Upper lobe of left lung (tissue), 6 donors: ENCODE measurements at regions not wholly inside any gene's neighbourhood (a gene's known extent, or its start where the extent isn't known, plus 50 kb on each side); places are given as distances from the start of the nearest gene placed in this dataset.

ENCODE experiments used
- ATAC-seq, 2 donors: fragments of 200-7000 bp; cut with Tn5 transposase; one replicate each; pipeline ENCODE4 v1.9.1; 2022; ENCODE audit warnings: mild to moderate bottlenecking in 2 of 2, moderate library complexity in 2 of 2; ENCODE audit not compliant: low FRiP score in 2 of 2
- DNase-seq, 2 donors: peaks; one replicate each; pipeline ENCODE4 v3.0.0-alpha.2; 2019 to 2020
- H3K27ac ChIP-seq, 4 donors: fragments of 200-600 bp; sonication (generic); one replicate each; pipeline ENCODE4 v1.5.1; 2016 to 2019
- H3K27me3 ChIP-seq, 4 donors: fragments of 200-600 bp; sonication (generic); one replicate each; pipeline ENCODE4 v1.5.1; 2017 to 2019
- H3K36me3 ChIP-seq, 4 donors: fragments of 200-600 bp; sonication (generic); one replicate each; pipeline ENCODE4 v1.5.1; 2016 to 2019
- H3K4me1 ChIP-seq, 4 donors: fragments of 200-600 bp; sonication (generic); one replicate each; pipeline ENCODE4 v1.5.1; 2018 to 2019
- H3K4me3 ChIP-seq, 4 donors: fragments of 200-600 bp; sonication (generic); one replicate each; pipeline ENCODE4 v1.5.1; 2017 to 2019; ENCODE audit warnings: mild to moderate bottlenecking in 2 of 4, moderate library complexity in 1 of 4
- H3K9me3 ChIP-seq, 4 donors: fragments of 200-600 bp; sonication (generic); one replicate each; pipeline ENCODE4 v1.5.1; 2018 to 2019
- CTCF ChIP-seq, 6 experiments: fragments of 450-650 bp in 4 of 6; fragments of 200-600 bp in 2 of 6; sonication (generic) in 2 of 6; IDR thresholded peaks; one replicate each; pipeline ENCODE4 v1.5.1; 2016 to 2019; ENCODE audit warnings: antibody characterized with exemption in 6 of 6
- EP300 ChIP-seq, 4 donors: sonication (generic); formaldehyde crosslinking; IDR thresholded peaks; one replicate each; pipeline ENCODE4 v1.5.1; 2017; ENCODE audit warnings: antibody characterized with exemption in 4 of 4, control low read depth in 2 of 4
- POLR2A ChIP-seq, 4 donors: fragments of 450-650 bp; IDR thresholded peaks; one replicate each; pipeline ENCODE4 v1.5.1; 2016 to 2017; ENCODE audit warnings: antibody characterized with exemption in 4 of 4, mild to moderate bottlenecking in 2 of 4
- POLR2AphosphoS5 ChIP-seq, 2 donors: sonication (generic); formaldehyde crosslinking; IDR thresholded peaks; one replicate each; pipeline ENCODE4 v1.5.1; 2017; ENCODE audit warnings: antibody characterized with exemption in 2 of 2
- WGBS, 2 donors: methylation state at CpG; one replicate each; pipeline ENCODE4 v1.1.5; 2017 to 2018; 5-methylcytosine and 5-hydroxymethylcytosine counted together
- donor health status: DM: no; HTN: no; CAD: no; lungs with moderate emphysema.
- donor health status: DM: no; HTN: yes; CAD: no; lungs with severe emphysema.

DNA sequence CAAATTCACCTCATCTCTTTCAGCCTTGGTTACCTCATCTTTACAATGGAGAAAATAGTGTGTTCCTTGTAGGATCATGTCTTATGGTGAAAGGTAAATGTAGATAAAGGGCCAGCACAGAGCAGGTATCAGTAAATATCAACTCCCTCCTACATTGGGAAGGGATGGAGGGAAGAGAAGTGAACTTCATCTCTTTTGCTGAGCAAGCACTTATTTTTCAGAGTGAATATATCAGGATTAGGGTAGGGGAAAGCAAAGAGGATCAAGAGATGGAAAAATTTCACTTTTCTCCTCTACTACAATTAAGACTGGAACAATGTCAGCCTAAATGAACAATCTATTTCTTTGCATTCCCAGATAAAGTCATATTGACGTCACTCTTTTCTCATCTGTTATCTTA lies 193.8 kb upstream of the JUN start:
- Histone ChIP-seq H3K27ac (no peak overlapping the region), H3K9me3 (no peaks in the 10 kb centered on the region), H3K4me3 (no peak overlapping the region), H3K4me1 (no peaks in the 10 kb centered on the region), H3K36me3 (no peaks in the 10 kb centered on the region), H3K27me3 (no peaks in the 10 kb centered on the region)
- TF ChIP-seq POLR2AphosphoS5 (IDR thresholded peaks at IDR 0.05) (no peak), EP300 (IDR thresholded peaks at IDR 0.05) (no peak), POLR2A (IDR thresholded peaks at IDR 0.05) (no peak), CTCF (IDR thresholded peaks at IDR 0.05) (no peak)
- ATAC-seq = no peak
- WGBS, 2 donors = 95 to 96% methylated on average over 1 of the region's 1 CpG
- DNase-seq = no peak

GRCh38 chr1:58978096-58978495 lies 194.2 kb upstream of the JUN start:
- no peaks in the 10 kb centered on the region for H3K4me1 ChIP-seq
- no peaks in the 10 kb centered on the region for H3K36me3 ChIP-seq
- ATAC-seq (no peak), DNase-seq (no peak)
- no peaks in the 10 kb centered on the region for H3K27me3 ChIP-seq
- no peaks in the 10 kb centered on the region for H3K9me3 ChIP-seq
- TF ChIP-seq EP300 (IDR thresholded peaks at IDR 0.05) (no peak), POLR2AphosphoS5 (IDR thresholded peaks at IDR 0.05) (no peak), CTCF (IDR thresholded peaks at IDR 0.05) (no peak), POLR2A (IDR thresholded peaks at IDR 0.05) (no peak)
- no peak overlapping the region for H3K27ac ChIP-seq
- WGBS, 2 donors = 84 to 95% methylated on average over 2 of the region's 2 CpGs
- H3K4me3 ChIP-seq = no peak overlapping the region

- Histone ChIP-seq H3K9me3 (no peaks in the 10 kb centered on the region), H3K4me3 (no peak overlapping the region), H3K4me1 (no peaks in the 10 kb centered on the region), H3K27ac (no peak overlapping the region), H3K27me3 (no peaks in the 10 kb centered on the region), H3K36me3 (no peaks in the 10 kb centered on the region)
- no peak for TF ChIP-seq POLR2AphosphoS5 (IDR thresholded peaks at IDR 0.05)
- TF ChIP-seq CTCF (IDR thresholded peaks at IDR 0.05) = no peak
- TF ChIP-seq EP300 (IDR thresholded peaks at IDR 0.05) = no peak
- no peak for TF ChIP-seq POLR2A (IDR thresholded peaks at IDR 0.05)
- DNase-seq (no peak), ATAC-seq (peak in 1 of 2 donors; percentile 64)
- WGBS, 2 donors = 75 to 89% methylated on average over 3 of the region's 3 CpGs
Observed at GRCh38 chr1:58979086-58979485, 195.2 kb upstream of the JUN start.

GRCh38 chr1:58979677-58980076 lies 195.8 kb upstream of the JUN start:
- H3K36me3 ChIP-seq = no peaks in the 10 kb centered on the region
- 94% methylated on average over 3 of the region's 3 CpGs for WGBS, 2 donors
- TF ChIP-seq POLR2A (IDR thresholded peaks at IDR 0.05) (no peak), EP300 (IDR thresholded peaks at IDR 0.05) (no peak), POLR2AphosphoS5 (IDR thresholded peaks at IDR 0.05) (no peak), CTCF (IDR thresholded peaks at IDR 0.05) (no peak)
- no peak for ATAC-seq
- no peak overlapping the region for H3K4me3 ChIP-seq
- no peaks in the 10 kb centered on the region for H3K9me3 ChIP-seq
- H3K4me1 ChIP-seq = no peaks in the 10 kb centered on the region
- H3K27ac ChIP-seq = no peak overlapping the region
- H3K27me3 ChIP-seq = no peaks in the 10 kb centered on the region
- DNase-seq = no peak

GRCh38 chr1:58981392-58981791 lies 197.5 kb upstream of the JUN start:
- no peaks in the 10 kb centered on the region for H3K9me3 ChIP-seq
- TF ChIP-seq CTCF (IDR thresholded peaks at IDR 0.05) = no peak
- no peak for TF ChIP-seq POLR2AphosphoS5 (IDR thresholded peaks at IDR 0.05)
- TF ChIP-seq EP300 (IDR thresholded peaks at IDR 0.05) = no peak
- no peak for TF ChIP-seq POLR2A (IDR thresholded peaks at IDR 0.05)
- H3K36me3 ChIP-seq = no peaks in the 10 kb centered on the region
- ATAC-seq (no peak), DNase-seq (no peak)
- H3K27ac ChIP-seq = no peak overlapping the region
- 92 to 95% methylated on average over 1 of the region's 1 CpG for WGBS, 2 donors
- H3K4me1 ChIP-seq = no peaks in the 10 kb centered on the region
- no peak overlapping the region for H3K4me3 ChIP-seq
- H3K27me3 ChIP-seq = no peaks in the 10 kb centered on the region
